GM04504 (cell line): ENCODE measurements at regions not wholly inside any gene's neighbourhood (a gene's known extent, or its start where the extent isn't known, plus 50 kb on each side); places are given as distances from the start of the nearest gene placed in this dataset.

ENCODE experiments used
- DNase-seq: peaks from one replicate; pipeline ENCODE4 v3.0.0-alpha.2; 2012; ENCODE audit warnings: low read depth

DNA sequence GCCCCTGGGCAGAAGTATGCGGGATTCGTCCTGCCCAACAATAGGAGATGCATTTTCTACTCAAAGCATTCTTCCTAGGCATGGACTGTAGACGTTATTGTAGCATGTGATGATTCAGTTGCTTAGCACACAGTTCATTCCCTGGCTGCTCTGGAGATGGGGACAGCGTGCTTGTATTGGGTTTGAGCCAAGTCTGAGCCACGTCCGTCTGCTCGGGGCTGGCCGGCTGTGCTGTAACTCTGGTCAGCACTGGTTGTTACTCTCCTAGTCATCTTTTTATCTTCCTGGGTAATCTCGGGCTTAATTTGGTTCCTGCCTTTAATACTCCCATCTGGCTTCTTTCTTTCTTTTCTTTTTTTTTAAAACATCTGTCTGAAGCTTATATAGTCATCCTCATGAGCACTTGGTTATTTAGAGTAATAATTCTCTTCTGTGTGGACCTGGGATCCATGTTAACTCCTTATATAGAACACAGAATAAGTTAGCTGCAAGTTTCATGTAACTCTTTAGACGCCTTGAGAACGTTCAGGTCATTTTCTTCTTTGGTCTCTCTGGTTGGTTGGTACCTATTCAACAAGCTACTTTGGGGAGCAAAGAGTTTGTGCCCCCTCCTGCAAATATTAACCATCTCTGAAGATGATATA is 118.8 kb upstream of the RPS23 start:
- DNase-seq, result peak; percentile 98

DNA sequence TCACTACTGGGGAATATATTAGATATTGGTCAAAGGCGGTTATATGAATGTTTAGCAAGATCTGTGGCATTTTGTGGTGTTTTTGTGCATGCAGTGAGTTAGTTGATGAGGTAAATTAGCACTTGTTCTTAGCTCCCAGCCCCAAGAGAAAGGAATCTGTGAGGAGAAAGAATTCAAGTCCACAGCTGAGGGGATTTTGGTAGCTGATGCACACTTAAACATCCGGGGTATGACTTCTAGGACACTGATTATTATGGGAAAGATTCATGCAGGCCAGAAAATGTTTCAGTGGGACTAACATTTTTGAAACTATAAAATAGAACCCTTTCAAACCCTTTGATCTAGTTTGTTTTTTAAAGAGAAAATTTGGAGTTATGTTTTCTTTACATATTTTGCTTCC is 118.2 kb upstream of the RPS23 start:
- no peak for DNase-seq

DNA sequence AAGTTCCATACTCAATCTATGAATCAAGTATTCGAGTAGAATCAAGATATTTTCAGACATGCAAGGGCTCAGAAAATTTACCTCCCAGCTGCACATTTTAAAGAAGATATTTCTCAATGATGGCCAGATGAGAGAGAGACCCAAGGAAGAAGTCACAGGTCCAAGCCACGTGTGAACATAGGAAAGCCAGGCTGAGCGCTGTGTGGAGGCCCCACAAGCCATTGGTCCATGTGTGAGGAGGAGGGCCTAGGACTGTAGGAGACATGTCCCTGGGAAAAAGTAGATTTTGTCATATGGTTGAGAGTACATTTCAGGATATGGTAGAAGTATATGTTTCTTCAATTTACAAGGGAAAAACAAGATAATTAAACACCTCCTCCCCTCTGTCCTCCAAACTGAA is 115.8 kb upstream of the RPS23 start:
- no peak for DNase-seq

DNA sequence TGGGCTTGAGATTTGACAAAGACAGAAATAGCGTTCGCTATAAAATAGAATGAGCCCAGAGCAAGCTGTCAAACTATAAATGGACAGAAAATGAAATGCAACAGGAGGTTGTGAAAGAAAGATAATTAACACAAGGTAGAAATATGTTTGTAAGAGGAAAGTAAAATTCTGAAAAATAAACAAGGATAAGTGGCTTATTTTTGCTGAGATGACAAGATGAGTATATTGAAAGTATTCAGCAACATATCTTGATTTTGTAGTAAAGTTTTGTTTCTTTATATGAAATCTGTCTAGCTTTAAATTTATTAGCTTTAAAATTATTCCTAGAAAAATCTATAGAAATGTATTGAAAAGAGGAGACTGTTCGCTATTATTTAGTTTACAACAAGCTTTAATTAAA is 111.9 kb upstream of the RPS23 start:
- DNase-seq, result no peak

DNA sequence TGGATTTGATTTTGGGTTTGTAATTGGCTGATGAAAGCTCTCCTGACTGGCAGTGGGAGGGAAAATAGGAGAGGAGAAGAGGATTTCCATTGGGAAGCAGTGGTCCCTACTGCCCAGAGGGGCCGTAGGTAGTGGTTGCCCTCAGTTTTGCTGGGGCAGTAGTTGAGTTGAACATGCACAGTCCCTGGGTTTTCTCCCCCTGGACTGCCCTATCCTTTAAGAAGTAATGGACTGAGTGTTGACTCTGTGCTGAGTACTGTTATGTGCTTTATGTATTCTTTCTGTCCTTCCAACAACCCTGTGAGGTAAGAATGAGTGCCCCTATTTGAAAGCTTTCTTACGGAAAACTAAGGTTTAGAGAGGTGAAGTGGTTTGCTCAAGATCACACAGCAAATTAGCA is 111.2 kb upstream of the RPS23 start:
- DNase-seq, result no peak

DNA sequence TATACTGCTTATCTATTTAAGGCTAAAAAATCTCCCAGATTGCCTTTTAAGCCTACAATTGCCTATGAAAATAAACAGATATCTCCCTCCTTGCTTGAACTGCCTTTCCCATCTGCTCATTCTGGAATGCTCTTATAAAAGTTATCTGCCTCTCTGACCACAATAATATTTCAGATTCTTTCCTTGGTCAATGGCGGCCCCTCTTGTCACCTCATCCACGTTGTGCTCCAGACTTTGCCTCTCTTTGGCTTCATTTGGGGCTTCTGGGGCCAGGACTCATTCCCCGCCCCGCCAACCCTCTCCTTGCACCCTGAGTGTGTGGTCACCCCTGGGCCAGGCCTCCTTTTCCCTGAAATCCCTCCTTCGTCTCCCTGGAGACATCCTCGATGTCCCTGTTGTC is 110.0 kb upstream of the RPS23 start:
- no peak for DNase-seq

DNA sequence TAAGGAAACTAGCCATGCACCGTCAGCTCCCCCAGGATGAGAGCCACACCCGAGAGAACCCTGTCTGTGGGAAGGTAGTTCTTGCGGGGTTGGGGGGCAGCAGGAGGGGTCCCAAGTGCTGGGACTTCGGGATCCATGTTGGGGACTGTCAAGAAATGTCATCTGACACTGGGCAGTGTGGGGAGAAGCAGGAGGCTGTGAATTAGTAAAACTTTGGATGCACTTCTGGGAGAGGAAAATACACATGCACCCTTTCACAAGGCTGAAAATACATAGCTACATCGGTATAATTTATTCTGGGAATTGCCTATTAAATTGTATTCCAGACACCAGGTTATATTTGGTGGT is 109.6 kb upstream of the RPS23 start:
- no peak for DNase-seq

DNA sequence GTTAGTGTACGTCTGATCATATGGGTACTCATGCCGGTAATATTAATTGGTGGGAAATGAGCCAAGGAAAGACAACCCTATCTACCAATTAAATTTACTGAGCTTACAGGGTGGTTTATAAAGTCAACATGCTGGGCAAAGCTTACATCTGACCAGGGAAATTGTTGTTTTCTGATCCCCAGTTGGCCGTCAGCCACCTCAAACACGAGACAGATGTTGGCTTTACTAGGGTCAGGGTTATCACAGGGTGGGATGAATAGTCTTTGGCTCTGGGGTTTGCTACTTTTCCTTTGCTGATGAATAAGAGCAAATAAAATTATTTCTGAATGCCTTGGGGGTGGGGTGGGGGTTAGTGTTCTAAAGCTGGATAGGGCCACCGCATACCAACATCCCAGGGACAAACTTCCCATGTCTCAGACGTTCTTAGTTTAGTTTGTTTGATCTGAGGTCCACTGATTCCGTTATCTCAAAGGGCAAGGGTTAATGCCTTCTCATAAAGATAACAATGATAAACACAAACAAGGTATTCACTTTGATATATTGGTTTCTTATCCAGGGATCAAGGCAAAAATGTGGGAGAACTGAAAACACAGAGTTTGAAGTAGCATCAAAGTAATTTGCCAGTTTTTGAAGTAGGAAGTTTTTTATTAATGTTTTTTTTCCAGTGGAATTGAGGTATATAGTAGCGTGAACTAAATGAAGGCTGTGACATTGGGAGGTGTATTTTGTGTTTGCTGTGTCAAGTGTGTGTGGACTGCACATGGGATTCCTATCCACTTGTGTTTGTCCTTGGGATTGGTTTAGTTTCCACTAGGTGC is 109.1 kb upstream of the RPS23 start:
- DNase-seq, result no peak

DNA sequence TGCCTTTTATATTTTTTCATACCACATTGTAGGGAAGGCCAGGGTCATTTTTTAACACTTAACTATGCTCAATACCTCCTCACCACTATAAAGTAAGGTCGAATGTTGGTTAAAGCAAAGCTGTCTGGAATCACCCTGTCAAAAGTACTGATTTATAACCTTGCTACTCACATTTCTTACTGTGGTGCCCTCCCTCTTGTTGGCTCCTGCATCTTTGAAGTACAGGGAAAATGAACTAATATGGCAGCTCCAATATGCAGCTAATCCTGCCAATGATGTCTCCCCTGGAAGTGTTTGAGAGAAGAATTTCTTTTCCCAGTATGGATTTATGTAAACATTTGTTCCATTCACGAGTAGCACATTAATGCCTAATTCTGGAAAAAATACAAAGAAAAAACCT is 108.4 kb upstream of the RPS23 start:
- no peak for DNase-seq

DNA sequence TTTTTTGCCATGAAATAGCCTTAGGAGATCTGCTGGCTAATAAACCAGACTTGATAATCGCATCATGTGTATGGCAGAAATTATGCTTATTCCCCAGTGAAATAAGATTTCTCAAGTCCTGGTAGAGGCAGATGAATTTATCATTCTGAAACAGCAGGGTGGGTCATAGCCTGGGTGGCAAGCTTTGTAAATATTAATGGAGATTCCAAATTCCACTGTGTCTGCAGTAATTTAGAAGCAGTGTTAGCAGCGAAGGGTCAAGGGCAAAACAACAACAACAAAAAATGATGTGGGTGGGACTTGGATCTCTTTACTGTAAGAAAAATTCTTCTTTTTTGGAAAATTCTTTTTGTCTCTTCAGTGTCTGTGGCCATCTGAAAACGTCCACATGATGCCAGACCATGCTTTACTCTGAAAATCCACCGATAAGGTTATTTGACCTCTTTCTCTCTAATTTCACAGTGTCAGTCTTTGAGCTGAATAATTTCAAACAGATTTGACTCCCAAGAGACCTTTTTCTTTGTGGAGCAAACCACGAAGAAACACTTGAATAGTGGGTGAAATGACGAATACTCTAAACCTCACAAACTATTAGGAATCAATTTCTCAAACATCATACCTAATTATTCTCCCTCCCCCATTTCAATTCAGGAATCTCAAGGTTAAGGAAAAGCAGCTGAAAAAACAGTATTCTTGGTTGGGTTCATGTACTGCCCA is 106.0 kb upstream of the RPS23 start:
- DNase-seq, result no peak

DNA sequence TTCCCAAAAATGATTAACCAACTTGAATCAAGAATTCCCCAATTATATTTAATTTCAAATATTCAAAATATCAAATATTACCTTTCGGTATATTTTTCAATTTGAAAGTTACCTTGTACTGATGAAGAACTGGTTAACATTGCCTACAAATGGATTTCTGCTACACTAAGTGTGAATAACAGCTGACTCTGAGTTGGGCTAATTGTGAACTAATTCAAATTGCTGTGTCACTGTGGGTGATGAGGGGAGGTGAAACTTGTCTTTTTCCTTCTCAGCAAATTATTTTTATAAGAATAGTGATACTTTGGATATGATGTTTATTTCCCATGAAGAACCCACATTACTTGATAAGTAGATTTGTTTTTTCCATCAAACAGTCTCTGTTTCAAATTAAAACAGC is 103.4 kb upstream of the RPS23 start:
- DNase-seq, result no peak

DNA sequence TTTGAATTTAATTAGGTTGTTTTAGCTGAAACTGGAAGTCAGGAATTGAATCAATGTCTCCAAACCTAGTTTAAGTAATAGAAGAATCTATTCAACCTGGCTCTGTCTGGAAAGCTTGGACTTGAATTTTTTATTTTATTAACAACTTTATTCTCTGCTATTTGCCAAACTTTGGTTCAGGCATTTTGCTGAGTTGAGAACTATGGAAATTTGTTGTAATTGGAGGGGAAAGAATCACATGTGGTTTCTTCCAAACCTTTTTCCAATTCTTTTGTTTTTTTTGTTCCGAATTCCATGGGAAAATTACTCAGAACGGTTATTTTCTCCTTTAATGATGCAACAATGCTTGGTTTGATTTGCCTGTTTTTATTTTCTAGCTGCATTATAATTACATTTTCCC is 98.2 kb upstream of the RPS23 start:
- no peak for DNase-seq

DNA sequence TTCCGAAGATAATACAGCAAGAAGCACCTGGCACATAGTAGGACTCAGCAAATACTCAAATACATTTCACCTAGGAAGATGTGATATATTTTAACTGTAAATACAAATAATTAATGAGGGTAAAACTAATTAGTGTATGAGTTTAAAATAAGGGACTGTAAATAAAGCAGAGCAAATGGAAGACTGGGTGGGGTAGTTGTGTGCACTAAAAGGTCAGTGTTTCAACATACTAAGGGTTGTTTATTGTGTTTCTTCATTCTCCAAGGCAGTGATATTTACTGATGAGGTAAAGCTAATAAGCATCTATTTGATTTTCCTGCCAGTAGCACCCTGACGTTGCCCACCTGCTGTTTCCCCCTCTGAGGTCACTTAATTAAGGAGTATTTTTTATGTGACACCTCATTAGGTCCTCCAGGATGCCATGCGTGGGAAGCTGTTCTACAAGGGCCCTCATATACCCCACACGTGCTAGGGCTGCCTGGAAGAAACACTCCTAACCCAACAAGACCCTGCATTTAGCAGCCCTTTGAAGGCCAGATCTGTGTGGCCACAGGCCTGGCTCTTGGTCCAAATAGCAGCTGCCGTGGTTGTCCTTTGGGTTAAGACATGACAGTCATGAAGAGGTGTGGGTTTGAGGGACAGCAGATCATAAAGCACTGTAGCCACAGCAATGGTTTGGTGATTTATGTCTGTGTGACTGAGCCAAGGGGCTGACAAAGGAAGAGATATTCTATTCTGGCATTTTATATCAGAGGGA is 97.5 kb upstream of the RPS23 start:
- DNase-seq, result no peak

DNA sequence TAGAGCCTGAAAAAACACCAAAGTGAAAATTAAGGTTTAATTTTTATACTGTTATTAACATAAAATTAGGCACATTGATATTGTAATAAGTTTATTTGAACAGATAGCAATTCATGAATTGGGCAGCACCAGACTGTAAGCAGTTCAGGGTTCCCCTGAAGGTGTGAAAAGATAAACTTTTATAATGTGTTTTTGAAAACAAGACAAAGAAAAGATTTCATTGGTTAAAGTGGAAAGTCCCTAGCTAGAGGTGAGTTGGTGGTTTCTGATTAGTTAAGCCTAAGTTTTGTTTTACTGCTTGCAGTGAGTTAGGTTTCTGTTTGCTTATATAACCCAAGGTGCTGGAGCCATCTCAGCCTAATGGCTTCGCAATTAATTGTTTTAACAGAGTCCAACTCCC is 96.5 kb upstream of the RPS23 start:
- DNase-seq, result no peak

DNA sequence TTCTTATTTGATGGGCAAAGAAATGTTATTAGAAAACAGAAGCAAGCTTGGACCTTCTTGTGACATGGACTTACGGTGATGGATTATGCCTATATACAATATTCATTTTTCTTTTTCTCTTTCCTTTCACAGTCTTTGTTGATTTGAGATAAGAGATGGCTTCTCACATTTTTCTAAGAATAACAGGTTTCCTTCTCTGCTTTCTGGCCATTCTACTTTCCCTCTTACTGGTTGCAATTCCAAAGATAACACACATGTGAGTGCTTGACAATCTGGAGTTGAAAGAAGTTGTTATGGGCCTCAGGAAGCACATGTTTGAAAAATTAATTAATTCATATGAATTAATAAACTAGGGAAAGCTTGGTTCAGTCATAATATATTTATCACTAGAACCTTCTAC is 89.8 kb upstream of the RPS23 start:
- no peak for DNase-seq

DNA sequence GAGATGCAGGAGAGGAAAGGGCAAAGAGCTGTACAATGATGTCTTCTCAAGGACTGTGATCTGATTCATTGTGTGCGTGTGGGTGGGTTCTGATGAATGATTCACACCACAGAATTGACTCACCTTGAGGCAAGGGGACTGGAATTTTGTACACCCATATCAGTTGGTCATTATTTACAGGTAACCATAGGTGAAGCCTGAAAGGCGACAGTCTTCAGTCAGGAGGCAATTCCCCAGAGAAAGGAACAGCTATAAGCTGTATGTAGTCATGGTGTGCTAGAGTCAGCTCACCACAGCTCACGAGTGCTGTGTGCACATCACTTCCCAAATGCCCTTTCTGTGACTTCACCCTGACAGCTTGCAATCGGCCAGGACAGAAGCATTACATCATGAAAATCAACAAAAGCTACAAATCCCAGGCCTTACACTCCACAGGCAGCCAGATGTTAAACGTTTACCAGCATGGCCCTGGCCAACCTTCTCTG is 87.6 kb upstream of the RPS23 start:
- peak; percentile 38 for DNase-seq

DNA sequence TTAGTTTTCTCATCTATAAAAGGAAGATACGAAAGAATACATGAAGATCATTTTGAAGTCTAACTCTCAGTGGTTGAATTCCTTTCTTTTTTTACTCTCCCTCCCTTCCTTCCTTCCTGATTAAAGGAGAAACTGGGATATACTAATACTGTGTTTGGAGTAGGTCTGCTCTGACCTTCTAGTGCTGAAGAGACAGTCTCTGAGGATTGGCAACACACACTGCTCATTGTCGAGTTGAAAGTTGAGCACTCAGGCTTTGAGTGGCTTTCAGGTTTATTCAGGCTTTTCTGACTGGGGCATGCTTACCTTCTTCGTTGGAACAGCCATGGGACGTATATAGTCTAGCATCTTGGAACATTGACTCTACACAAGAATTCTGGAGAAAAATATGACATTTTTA is 86.9 kb upstream of the RPS23 start:
- no peak for DNase-seq

DNA sequence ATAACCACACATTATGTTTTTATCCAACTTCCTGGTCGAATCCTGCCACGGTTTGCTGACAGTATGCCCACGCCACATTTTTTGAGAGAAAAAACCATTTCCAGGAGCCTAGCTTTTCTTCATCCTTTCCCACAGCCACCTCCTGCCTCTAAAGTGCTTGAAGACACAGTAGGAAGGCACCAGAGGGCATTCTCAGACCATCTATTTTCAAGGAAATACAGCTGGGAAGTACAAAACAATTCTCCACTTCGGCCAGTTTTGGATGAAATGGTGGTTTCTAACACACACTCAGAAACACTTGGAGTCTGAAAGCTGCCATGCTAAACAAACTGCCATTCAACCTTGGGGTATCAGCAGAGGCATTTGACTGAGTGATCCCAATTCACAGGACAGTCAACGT is 86.3 kb upstream of the RPS23 start:
- peak; percentile 47 for DNase-seq

DNA sequence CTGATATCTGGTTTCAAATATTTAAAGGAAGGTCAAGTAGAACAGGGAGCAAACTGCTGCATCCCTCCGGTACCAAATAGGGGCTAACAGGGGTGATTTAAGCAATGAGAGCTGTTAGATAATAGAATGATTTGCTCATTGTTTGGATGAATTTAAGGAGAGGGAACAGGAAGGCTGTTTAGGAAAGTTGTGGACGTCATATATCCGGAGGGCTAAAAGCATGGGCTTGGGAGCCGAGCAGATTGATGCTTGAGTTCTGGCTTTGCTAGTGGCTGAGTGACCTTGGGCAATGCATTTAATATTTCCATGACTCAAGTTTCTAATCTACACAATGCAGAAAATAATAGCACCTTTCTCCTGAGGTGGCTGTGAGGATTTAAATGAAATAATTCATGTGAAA is 85.4 kb upstream of the RPS23 start:
- no peak for DNase-seq

DNA sequence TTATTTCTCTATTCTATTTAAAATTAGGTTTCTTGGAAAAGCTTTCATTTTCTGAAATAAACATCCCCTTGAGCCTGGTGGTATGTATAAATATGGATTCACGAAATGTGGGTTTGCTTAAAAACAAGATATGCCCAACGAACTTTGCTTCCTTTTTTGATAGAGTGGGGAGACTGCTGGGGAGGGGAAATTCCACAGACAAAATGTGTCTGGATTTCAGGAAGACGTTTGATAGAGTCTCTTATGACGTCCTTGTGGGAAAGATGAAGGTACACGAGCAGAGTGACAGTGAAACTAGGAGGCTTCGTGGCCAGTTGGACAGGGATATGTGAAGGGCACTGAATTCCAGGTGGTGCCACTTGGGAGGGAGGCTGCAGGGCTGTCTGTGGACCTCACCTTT is 84.5 kb upstream of the RPS23 start:
- DNase-seq, result no peak

DNA sequence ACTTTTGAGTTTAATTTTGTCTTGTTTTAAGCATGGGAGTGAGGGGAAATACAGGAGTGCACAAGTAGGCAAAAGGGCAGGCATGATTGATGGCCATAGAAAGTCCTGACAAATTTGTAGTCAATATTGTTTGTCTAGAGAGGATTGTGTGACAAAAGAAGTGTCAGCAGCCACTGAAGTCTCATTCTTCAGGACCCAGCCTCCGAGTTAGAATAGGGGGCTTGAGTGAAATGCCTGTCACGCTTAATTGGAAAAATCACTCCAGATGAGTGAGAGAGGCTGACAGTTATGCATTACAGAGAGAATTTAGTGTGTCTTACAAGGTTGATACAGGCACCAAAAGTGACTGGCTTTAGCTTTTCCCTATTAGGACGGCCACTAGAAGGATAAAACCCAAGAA is 81.9 kb upstream of the RPS23 start:
- no peak for DNase-seq

DNA sequence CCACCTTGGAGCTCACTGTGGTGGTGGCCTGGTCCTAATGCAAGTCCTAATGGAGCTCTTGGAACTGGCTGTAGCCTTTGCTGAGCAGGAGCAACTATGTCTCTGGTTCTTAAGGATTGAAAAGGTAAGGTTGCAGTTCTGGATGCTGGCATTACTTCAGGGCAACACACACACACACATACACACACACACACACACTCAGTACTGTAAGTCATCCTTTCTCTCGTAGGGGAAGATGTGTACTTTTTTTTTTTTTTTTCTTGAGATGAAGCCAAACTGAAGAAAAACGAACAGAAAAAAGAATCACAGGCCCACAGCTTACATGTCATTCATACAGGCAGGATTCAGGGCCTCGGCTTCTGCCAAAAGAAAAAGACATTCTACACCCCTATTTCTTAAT is 81.1 kb upstream of the RPS23 start:
- DNase-seq, result no peak

DNA sequence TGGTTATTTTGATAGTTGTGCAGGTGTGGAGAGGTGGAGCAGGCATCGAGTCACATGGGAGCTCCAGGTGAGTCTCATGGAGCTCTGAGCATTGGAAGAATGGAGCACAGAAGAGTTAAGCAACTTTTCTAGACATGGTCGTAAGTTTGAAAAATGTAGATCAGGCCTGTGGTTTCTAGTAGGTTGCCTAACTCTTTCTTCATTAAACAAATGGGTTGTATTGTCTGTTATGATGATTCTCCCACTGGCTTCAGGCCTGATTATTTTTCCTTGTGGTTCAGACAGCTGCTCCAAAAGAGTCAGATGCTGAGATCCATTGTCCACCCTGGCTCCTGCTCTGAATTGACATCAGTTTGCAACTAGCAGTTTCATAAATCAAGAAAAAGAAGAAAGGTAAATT is 80.3 kb upstream of the RPS23 start:
- peak; percentile 77 for DNase-seq
